ENCODE measurements at regions not wholly inside any gene's neighbourhood (a gene's known extent, or its start where the extent isn't known, plus 50 kb on each side); places are given as distances from the start of the nearest gene placed in this dataset.

- TF ChIP-seq, protein P1, sequence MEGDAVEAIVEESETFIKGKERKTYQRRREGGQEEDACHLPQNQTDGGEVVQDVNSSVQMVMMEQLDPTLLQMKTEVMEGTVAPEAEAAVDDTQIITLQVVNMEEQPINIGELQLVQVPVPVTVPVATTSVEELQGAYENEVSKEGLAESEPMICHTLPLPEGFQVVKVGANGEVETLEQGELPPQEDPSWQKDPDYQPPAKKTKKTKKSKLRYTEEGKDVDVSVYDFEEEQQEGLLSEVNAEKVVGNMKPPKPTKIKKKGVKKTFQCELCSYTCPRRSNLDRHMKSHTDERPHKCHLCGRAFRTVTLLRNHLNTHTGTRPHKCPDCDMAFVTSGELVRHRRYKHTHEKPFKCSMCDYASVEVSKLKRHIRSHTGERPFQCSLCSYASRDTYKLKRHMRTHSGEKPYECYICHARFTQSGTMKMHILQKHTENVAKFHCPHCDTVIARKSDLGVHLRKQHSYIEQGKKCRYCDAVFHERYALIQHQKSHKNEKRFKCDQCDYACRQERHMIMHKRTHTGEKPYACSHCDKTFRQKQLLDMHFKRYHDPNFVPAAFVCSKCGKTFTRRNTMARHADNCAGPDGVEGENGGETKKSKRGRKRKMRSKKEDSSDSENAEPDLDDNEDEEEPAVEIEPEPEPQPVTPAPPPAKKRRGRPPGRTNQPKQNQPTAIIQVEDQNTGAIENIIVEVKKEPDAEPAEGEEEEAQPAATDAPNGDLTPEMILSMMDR (IDR thresholded peaks at IDR 0.05) = no peak
- no peak for ATAC-seq (ENCODE audit: low FRiP score)
- no peak for DNase-seq (ENCODE audit: low spot score)
These were observed 91.1 kb downstream of the TLR4 start for GRCh38 chr9:117795271-117795670.

DNA sequence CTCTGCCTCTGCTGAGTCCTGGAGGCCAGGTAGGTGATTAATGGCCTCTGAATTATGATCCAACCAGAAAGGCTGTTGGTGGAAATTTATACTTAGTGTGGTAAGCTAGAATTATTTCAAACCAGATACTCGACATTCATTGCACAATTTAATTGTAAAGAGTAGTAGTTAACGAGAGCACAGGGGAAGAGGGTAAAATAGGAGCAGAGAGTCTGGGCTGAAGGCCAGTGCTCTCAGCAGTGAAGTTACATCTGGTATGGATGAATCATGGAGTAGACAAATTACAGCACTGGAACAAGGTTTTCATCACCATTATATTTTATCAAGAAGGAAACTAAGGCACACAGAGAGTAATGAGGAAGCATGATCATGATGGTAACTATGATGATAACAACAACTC, 92.5 kb downstream of the TLR4 start:
- ATAC-seq (ENCODE audit: low FRiP score) (no peak), DNase-seq (ENCODE audit: low spot score) (no peak)
- TF ChIP-seq, protein P1 (IDR thresholded peaks at IDR 0.05) = no peak

DNA sequence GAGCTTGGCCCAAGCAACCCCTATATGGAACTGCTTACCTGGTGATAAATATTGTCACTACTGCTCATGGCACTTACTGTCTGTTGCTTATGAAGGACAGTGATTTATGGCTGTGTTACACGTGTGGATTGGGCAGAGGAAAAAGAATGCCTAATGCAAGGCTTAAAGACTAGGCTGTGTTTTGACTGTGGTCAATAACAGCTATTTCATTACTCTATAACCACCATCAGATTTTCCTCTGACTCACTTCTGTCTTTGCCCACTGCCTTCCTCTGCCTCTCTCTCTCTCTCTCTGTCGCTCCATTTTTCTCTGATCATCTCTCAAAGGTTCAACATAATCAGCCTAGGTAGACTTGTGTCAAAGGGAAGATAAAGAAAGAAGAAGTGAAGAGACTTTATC, 96.2 kb downstream of the TLR4 start:
- TF ChIP-seq, protein P1 (IDR thresholded peaks at IDR 0.05) = no peak
- no peak for ATAC-seq (ENCODE audit: low FRiP score)

DNA sequence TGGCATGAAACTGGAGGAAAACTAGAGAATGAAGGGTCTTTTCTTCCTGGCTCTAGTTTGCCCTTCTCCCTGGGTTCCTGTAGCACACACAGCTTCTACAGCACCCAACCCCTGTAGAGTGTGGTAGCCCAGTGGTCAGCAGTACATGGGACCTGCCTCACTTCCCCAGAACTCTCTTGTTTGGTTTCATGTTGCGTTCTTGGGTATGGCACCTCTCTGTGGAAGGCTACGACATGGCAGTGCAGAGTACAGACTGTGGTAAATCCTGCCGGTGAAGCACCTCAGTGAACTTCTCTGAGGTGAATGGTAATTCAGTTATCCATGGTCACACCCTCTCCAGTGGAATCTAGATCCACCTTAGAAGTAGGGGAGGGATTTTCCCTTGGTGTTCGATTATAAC, 105.5 kb downstream of the TLR4 start:
- TF ChIP-seq, protein P1 (IDR thresholded peaks at IDR 0.05) = no peak
- ATAC-seq (ENCODE audit: low FRiP score) = no peak

More for the DNA sequence above, 96.2 kb downstream of the TLR4 start:
- no peak for DNase-seq (ENCODE audit: low spot score)

DNA sequence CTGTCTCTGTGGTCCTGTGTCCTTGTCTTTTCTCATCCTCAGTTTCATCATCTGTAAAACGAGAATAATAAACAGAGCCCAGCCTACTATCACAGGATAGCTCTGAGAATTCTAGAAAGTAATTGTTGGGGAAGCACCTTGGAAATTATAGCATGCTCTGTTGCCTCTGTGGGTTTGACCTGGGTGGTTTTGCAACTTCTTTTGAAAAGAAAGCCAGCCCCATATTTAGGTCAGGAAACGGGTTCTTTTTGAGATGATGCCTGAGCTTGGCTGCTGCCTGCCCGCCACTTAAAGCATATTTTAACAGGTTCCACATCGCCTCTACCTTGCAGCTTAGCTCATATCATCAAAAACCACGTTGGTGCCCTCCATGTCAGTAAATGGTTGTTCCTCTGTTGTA, 111.1 kb downstream of the TLR4 start:
- TF ChIP-seq, protein P1 (IDR thresholded peaks at IDR 0.05) = no peak
- DNase-seq (ENCODE audit: low spot score) (no peak), ATAC-seq (ENCODE audit: low FRiP score) (no peak)

More for the DNA sequence above, 105.5 kb downstream of the TLR4 start:
- no peak for DNase-seq (ENCODE audit: low spot score)

GRCh38 chr9:117815948-117816347, 111.7 kb downstream of the TLR4 start:
- no peak for ATAC-seq (ENCODE audit: low FRiP score)
- DNase-seq (ENCODE audit: low spot score) = no peak
- TF ChIP-seq, protein P1 (IDR thresholded peaks at IDR 0.05) = no peak

GRCh38 chr9:117821954-117822353, 117.8 kb downstream of the TLR4 start:
- TF ChIP-seq, protein P1 (IDR thresholded peaks at IDR 0.05) = no peak
- ATAC-seq (ENCODE audit: low FRiP score) = no peak
- DNase-seq (ENCODE audit: low spot score) = no peak

All from omental fat pad (tissue), 3 donors.